Left kidney (tissue), 1 donor: ENCODE measurements at regions not wholly inside any gene's neighbourhood (a gene's known extent, or its start where the extent isn't known, plus 50 kb on each side); places are given as distances from the start of the nearest gene placed in this dataset.
"Not testable (repeated sequence)": the region's sequence is repeated elsewhere in the genome, so short reads cannot be mapped to it uniquely, and the experiment has no call there.

Experiments
- DNase-seq: peaks from one replicate; pipeline ENCODE4 v3.0.0-alpha.2; 2013

DNA sequence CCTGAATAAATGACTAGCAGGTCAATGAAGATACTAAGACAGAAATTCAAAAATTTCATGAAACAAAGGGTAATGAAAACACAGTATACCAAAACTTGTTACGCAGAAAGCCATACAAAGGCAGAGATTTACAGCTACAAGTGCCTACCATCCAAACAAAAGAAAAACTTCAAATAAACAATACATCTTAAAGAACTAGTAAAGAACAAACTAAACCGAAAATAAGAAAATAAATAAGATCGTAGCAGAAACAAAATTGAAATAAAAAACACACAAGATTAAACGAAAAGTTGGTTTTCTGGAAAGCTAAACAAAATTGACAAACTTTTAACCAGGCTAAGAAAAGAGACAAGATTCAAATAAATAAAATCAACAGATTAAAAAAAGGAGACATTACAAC lies 51.5 kb downstream of the VPREB1 start:
- DNase-seq: not testable (repeated sequence)

DNA sequence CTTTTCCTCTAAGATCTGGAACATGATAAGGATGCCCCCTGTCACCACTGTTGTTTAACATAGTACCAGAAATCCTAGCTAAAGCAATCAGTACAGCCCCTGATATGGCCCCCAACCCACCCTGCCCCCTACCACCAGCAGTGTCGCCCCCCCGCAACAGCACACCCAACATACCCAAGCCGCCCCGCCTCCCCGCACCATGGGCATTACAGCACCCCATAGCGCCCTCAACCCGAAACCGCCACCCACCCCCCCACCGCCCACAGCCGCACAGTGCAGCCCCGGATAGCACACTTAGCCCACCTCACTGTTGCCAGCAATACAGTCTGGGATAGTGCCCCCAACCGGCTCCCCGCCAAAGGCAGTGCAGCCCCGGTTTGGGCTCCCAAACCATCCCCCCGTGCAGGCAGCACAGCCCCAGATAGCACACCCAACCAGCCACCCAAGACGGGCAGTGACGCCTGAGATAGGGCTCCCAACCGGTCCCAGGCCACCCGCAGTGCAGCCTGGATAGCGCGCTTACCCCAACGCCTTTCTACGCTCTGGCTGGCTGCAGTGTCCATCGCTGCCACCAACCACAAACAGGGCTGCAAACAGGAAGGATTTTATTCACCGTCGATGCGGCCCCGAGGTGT lies 52.7 kb downstream of the VPREB1 start:
- not testable (repeated sequence) for DNase-seq

DNA sequence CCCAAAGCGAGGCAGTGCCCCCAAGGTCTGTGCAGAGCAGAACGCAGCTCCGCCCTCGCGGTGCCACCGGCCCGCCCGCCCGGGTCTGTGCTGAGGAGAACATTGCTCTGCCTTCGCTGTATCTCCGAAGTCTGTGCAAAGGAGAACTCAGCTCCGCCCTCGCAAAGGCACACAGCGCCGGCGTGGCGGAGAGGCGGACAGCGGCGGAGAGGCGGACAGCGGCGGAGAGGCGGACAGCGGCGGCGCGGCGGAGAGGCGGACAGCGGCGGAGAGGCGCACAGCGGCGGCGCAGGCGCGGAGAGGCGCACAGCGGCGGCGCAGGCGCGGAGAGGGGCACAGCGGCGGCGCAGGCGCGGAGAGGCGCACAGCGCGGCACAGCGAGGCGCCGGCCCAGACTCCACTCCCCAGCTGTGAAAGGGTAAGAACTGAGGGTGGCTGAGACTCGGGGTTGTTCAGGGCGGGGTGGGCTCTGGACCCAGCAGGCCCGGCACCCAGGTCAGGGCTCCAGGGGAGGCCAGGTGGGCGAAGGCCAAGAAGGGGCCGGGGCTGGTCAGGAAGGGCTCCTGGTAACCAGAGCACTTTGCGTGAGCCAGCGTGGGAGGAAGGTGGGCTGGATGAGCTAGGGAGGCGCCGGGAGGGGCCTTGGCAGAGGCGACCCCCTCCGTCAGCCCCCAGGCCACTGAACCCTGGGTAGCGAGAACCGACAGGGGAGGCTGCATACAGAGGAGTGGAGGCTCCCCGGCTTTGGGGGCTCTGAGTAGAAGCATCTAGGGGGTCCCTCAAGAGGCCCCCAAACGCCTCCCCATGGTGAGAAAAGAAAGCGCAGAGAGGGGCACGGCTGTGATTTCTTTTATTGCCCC lies 53.4 kb downstream of the VPREB1 start:
- peak; percentile 55 for DNase-seq

DNA sequence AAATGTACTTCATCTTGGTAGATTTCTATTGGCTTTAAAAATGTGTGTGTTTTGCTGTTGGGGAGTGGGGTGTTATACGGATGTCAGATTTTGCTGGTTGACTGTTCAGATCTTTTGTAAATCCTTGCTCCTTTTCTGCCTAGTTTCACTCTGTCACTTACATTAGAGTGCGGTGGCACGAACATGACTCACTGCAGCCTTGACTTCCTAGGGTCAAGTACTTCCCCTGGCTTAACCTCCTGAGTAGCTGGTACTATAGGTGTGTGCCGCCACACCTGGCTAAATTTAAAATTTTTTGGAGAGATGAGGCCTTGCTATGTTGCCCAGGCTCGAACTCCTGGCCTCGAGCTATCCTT lies 54.0 kb downstream of the VPREB1 start:
- not testable (repeated sequence) for DNase-seq

DNA sequence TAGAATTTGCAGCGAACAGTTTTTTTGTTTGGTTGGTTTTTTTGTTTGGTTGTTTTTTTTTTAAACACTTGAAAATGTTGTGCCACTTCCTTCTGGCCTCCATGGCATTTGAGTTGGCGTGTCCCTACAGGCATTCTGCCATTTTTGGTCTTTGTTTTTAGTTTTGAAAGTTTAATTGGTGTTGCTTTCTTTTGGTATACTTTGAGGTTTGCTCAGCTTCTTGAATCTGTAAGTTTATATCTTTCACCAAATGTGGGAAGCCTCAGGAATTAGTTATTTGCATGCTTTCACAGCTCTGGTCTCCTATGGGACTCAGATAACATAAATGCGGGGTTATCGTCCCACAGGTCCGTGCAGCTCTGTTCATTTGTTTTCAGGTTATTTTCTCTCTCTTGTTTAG lies 55.9 kb downstream of the VPREB1 start:
- DNase-seq: not testable (repeated sequence)

DNA sequence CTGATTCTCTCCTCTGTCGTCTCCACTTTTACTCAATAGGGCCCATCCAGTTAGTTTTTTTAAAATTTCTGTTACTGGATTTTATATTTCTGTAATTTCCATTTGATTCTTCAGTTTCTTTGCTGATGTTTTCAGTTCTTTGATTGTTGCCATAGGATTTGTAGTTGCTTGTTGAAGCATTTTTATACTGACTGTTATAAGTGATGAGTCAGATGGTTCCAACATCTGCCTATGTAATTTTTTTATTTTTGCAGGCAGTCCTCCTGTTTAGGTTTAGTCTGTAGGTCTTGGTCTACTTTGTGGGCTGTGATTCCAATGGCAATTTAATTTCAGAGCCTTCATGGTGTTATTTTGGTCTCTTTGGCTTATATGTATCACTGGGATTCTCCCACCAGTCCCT lies 56.4 kb downstream of the VPREB1 start:
- not testable (repeated sequence) for DNase-seq

DNA sequence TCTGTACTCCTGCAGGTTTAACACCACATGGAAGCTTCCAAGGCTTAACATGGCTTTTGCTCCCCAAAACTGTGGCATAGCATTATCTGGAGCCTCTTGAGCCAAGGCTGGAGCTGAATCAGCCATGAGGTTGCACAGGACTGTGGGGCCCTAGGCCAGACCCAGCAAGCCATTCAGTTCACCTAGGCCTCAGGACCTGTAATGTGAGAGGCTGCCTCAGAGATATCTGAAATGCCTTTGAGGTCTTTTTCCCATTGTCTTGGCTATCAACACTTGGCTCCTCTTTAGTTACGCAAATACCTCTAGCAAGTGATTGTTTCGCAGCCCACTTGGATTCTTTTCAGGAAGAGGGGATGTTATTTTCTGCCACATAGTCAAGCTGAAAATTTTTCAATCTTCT lies 72.0 kb downstream of the VPREB1 start:
- DNase-seq: no peak

DNA sequence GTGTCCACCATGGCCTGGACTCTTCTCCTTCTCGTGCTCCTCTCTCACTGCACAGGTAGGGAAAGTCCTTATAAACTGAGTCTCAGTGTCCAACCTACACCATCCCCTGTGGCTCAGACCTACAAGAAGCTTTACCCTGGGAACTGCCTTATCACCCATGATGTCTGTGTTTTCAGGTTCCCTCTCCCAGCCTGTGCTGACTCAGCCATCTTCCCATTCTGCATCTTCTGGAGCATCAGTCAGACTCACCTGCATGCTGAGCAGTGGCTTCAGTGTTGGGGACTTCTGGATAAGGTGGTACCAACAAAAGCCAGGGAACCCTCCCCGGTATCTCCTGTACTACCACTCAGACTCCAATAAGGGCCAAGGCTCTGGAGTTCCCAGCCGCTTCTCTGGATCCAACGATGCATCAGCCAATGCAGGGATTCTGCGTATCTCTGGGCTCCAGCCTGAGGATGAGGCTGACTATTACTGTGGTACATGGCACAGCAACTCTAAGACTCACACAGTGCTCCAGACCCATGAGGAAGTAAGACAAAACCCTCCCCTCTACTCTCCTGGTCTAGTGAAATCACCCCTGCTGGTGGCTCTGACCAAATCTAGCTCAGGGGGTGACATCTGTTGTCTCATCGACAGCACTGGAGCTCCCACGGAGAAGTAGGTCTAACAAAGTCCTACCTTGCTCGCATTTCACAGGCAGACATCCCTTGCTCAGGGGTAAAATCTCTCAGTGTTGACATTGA lies 74.3 kb downstream of the VPREB1 start:
- DNase-seq: no peak

DNA sequence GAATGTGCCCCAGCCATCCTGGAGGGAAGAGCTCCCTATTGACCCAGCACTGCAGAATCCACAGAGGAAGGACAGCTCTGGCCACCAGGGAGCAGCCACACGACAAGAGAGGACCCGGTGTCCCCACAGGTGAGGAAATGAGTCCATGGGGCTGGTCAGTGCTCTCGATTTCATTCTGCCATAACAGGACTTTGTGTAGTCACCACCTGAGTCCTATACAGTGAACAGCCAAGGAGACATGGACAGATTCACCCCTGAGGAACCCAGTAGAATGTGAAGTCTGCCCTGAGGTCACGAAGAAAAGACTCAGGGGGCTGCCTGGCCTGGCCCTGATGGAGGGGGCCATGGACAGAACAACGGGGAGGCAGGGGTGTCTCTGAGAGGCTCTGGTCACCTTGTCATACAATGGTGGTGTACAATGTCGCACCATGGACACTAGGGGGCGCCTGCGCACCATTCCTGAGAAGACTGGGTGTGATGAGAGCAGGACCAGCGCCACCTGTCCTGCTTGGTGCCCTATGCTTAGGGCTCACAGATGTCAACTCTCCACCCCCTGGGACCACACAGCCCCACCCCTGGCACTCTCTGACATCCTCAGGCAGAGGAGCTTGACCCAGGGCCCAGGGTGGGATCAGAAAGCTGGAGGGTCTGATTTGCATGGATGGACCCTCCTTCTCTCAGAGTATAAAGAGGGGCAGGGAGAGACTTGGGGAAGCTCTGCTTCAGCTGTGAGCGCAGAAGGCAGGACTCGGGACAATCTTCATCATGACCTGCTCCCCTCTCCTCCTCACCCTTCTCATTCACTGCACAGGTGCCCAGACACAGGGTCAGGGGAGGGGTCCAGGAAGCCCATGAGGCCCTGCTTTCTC lies 77.4 kb downstream of the VPREB1 start:
- peak; percentile 53 for DNase-seq

DNA sequence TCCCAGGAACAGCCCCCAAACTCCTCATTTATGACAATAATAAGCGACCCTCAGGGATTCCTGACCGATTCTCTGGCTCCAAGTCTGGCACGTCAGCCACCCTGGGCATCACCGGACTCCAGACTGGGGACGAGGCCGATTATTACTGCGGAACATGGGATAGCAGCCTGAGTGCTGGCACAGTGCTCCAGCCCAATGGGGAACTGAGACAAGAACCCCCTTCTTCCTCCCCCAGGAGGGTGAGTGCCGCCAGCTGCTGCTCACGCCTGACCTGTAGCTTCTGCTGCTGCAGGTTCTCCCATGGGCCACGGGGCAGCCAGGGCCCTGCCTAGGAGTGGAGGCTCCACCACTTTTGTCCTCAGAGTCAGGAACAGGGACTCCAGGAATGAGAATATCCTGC lies 78.2 kb downstream of the VPREB1 start:
- no peak for DNase-seq

DNA sequence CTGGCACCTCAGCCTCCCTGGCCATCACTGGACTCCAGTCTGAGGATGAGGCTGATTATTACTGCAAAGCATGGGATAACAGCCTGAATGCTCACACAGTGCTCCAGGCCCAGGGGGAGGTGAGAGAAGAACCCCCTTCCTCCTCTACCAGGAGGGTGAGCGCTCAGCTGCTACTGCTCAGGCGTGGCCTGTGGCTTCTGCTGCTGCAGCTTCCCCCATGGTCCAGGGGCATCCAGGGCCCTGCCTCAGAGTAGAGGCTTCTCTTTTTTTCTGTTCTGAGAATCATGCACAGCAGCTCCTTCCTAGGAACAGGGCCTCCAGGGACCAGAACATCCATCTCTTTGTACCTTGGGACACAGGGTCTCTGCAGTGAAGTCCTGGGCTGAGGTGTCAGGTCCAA lies 83.1 kb downstream of the VPREB1 start:
- DNase-seq: no peak

DNA sequence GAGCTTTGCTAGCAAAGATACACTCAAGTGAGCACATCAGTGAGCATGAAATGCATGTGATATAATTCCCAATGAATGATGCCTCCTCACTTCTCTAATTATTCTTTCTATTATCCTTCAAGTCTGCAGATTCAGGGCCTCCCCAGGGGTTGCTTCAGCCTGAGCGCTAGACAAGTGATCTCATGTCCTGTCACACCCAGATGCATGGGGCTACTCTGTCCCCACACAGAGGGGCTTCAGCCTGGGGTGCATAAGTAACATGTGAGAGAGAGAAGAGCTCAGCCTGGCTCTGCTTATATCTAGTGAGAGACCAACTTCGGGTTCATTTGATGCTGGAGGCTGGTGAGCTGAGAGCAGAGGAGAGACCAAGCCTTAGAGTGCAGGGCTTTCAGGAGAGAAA lies 85.2 kb downstream of the VPREB1 start:
- no peak for DNase-seq

DNA sequence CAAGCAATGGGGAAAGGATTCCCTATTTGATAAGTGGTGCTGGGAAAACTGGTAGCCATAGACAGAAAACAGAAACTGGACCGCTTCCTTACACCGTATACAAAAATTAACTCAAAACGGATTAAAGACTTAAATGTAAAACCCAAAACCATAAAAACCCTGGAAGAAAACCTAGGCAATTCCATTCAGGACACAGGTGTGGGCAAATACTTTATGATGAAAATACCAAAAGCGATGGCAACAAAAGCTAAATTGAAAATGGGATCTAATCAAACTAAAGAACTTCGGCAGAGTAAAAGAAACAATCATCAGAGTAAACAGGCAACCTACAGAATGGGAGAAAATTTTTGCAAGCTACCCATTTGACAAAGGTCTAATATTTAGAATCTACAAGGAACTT lies 91.1 kb downstream of the VPREB1 start:
- not testable (repeated sequence) for DNase-seq

DNA sequence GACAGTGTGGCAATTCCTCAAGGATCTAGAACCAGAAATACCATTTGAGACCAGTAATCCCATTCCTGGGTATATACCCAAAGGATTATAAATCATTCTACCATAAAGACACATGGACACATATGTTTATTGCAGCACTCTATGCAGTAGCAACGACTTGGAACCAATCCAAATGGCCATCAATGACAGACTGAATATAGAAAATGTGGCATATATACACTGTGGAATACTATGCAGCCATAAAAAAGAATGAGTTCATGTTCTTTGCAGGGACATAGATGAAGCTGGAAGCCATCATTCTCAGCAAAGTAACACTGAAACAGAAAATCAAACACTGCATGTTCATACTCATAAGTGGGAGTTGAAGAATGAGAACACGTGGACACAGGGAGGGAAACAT lies 91.7 kb downstream of the VPREB1 start:
- not testable (repeated sequence) for DNase-seq

DNA sequence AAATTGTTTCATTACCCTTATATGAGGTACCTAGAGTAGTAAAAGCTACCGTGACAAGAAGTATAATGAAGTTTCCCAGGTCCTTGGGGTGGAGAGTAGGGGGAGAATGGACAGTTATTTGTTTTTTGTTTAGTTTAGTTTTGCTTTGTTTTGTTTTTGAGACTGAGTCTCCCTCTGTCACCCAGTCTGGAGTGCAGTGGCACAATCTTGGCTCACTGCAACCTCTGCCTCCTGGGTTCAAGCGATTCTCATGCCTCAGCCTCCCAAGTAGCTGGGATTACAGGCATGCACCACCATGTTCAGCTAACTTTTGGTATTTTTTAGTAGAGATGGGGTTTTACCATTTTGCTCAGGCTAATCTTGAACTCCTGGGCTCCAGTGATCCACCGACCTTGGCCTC lies 94.2 kb downstream of the VPREB1 start:
- DNase-seq: not testable (repeated sequence)

DNA sequence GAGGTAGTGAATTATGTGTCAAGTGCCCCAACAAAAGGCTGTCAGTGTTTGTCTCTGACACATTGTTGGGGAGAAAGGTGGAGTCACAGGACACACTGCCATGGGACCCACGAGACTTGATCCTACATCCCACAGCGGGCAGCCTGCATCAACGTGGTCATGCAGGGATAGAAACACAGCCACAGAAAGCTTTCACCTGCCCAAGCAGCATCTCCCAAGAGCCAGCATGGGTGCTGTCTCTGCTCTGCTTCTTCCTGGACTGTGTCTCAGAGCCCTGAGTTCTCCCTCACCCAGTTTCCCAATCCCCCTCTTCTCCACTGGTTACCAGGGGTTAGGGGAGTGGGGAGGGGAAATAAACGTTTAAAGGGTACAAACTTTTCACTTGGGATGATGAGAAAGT lies 97.2 kb downstream of the VPREB1 start:
- DNase-seq: no peak

DNA sequence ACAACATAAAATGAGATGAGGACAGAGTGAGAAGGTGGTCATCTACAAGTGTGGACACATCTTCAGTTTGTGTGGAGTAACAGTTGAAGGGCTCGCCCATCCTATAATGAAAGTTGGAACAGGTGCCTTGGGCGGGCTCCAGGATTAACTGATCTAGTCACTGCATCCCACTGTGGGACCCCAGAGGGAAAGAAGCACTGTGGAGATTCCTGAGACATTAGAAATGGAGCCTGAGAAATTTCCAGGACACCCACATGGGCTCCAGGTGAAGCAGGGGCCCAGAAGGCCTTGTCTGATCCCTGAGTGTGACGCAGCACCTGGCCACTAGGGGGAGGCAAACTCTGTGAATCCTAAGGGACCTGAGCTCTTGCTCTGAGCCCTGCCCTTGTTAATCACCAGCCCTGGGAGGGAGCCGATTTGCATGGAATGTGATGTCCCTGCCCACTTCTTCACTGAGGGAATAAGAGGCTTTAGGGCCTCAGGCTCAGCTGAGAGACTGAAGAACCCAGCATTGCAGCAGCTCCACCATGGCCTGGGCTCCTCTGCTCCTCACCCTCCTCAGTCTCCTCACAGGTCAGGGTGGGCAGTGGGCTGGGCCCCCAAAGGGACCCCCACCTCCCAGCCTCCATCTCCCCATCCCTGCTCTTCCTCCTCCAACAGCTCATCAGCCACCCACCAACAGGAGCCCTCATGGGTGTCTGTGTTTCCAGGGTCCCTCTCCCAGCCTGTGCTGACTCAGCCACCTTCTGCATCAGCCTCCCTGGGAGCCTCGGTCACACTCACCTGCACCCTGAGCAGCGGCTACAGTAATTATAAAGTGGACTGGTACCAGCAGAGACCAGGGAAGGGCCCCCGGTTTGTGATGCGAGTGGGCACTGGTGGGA lies 98.4 kb downstream of the VPREB1 start:
- DNase-seq: peak; percentile 72

DNA sequence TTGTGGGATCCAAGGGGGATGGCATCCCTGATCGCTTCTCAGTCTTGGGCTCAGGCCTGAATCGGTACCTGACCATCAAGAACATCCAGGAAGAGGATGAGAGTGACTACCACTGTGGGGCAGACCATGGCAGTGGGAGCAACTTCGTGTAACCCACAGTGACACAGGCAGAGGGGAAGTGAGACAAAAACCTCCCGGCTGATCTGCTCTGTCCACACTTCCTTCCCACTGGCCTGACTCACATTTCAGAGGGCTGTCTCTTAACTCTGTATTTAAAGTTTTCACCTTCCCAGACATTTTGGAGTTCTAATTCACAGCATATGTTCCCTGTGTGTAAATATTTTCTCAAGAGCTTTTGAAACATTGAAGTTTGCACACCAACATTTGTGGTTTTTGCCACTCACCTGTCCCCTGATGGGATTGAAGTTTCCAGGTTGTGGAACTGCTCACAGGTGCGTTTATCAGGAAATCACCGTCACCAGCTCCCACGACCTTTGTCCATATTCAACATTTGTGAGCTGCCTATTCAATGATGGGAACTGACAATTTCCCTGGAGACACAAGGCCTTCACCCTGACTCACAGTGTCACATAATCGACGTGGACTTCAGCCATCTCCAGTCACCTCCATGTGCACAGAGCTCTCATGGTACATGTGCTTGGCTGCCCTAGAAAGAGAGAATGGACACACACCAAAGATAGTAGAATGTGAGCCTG lies 99.2 kb downstream of the VPREB1 start:
- no peak for DNase-seq

DNA sequence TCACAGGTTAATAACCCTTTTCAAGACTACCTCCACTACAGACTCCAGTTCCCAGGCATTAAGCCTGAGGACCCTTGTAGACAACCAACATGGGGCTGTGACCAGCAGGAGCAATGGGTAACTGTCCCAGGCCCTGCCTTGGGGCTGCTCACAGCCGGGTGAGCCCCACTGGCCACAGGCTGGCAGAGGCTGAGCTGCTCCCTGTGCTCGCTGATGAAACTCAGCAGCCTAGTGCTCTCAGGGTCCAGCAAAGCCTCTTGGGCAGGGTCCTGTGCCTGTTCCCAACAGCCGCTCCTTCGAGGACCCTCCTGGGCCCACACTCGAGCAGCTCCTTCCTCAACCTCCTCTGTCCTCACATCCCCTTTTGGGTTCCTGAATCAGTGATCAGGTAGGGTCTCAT lies 99.8 kb downstream of the VPREB1 start:
- no peak for DNase-seq

DNA sequence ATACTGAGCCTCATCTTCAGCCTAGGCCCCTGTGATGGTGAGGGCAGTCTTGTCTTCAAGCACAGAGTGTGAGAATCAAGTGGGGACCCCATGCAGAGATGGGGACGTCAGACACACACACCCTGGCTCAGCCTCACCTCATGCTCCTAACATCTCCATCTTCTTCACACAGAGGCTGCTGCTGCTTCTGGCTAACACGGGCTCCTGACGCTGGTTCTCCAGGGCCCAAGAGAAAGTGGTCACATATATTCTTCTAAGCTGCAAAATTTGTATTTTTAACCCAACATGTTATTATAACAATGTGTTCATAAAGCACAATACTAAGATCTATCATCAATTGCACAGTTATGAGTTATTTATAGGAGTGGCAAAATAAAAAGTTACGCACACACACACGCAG lies 101.2 kb downstream of the VPREB1 start:
- no peak for DNase-seq
